ENCODE measurements at regions not wholly inside any gene's neighbourhood (a gene's known extent, or its start where the extent isn't known, plus 50 kb on each side); places are given as distances from the start of the nearest gene placed in this dataset.

- no peak for TF ChIP-seq TAF1 (IDR thresholded peaks at IDR 0.05; ENCODE audit: borderline replicate concordance, low read depth, low read length)
- TF ChIP-seq POLR2AphosphoS5 (IDR thresholded peaks at IDR 0.05; ENCODE audit: low read depth, low read length) = no peak
- TF ChIP-seq POLR2A (IDR thresholded peaks at IDR 0.05; ENCODE audit: low read depth, low read length) = no peak
Observed at GRCh38 chr6:6741264-6741663, 152.7 kb downstream of the LY86 start.

Data from GM12892 (cell line).